ENCODE measurements at regions not wholly inside any gene's neighbourhood (a gene's known extent, or its start where the extent isn't known, plus 50 kb on each side); places are given as distances from the start of the nearest gene placed in this dataset.
A peak's percentile ranks its signal among the peaks of the same experiment; 100 is the strongest.
"Not testable (repeated sequence)": the region's sequence is repeated elsewhere in the genome, so short reads cannot be mapped to it uniquely, and the experiment has no call there.

GRCh38 chr5:177941386-177941785 is 54.7 kb downstream of the PROP1 start:
- not testable (repeated sequence) for DNase-seq

- DNase-seq: peak; percentile 67
These were observed 56.5 kb downstream of the PROP1 start for GRCh38 chr5:177939246-177940171.

- DNase-seq: not testable (repeated sequence)
These were observed 57.3 kb downstream of the PROP1 start for GRCh38 chr5:177938767-177939166.

- not testable (repeated sequence) for DNase-seq
These were observed 61.8 kb downstream of the PROP1 start for GRCh38 chr5:177934233-177934632.

- not testable (repeated sequence) for DNase-seq
These were observed 65.6 kb downstream of the PROP1 start for GRCh38 chr5:177930269-177931022.

GRCh38 chr5:177929618-177930017 is 66.4 kb downstream of the PROP1 start:
- not testable (repeated sequence) for DNase-seq

GRCh38 chr5:177927500-177927899 is 68.5 kb downstream of the PROP1 start:
- DNase-seq: not testable (repeated sequence)

GRCh38 chr5:177924577-177924976 is 71.5 kb downstream of the PROP1 start:
- not testable (repeated sequence) for DNase-seq

- not testable (repeated sequence) for DNase-seq
These were observed 72.2 kb downstream of the PROP1 start for GRCh38 chr5:177923837-177924236.

- not testable (repeated sequence) for DNase-seq
These were observed 72.9 kb downstream of the PROP1 start for GRCh38 chr5:177923189-177923588.

GRCh38 chr5:177909261-177909660 is 86.8 kb downstream of the PROP1 start:
- not testable (repeated sequence) for DNase-seq

GRCh38 chr5:177902806-177903205 is 93.2 kb downstream of the PROP1 start:
- DNase-seq: not testable (repeated sequence)

GRCh38 chr5:177900066-177900465 is 96.0 kb downstream of the PROP1 start:
- not testable (repeated sequence) for DNase-seq

- not testable (repeated sequence) for DNase-seq
These were observed 101.2 kb downstream of the PROP1 start for GRCh38 chr5:177894681-177895453.

GRCh38 chr5:177892357-177892665 is 103.7 kb downstream of the PROP1 start:
- DNase-seq: not testable (repeated sequence)

GRCh38 chr5:177891547-177892356 is 104.3 kb downstream of the PROP1 start:
- DNase-seq: peak; percentile 66

- DNase-seq: not testable (repeated sequence)
These were observed 100.6 kb upstream of the FAM153A start for GRCh38 chr5:177883295-177883694.

GRCh38 chr5:177875900-177876238 is 93.2 kb upstream of the FAM153A start:
- not testable (repeated sequence) for DNase-seq

- not testable (repeated sequence) for DNase-seq
These were observed 92.6 kb upstream of the FAM153A start for GRCh38 chr5:177875013-177875899.

- DNase-seq: not testable (repeated sequence)
These were observed 81.2 kb upstream of the FAM153A start for GRCh38 chr5:177863822-177864446.
